Endothelial cell of umbilical vein (primary cell): ENCODE measurements at regions not wholly inside any gene's neighbourhood (a gene's known extent, or its start where the extent isn't known, plus 50 kb on each side); places are given as distances from the start of the nearest gene placed in this dataset.

ENCODE experiments used
- BruUV-seq: library from RNA; stranded (reverse); fragments of 400-500 nt; replicated peaks from 2 replicates; lab custom pipeline; 2021; lab: Mats Ljungman, UMichigan
- CTCF ChIA-PET: fragments of 300-600, 350-600 bp; sonication (Branson Sonifier 250); formaldehyde crosslinking; loops from one replicate; lab custom pipeline; 2021; ENCODE audit warnings: antibody characterized with exemption, inconsistent platforms; lab: Charles Lee
- POLR2A ChIA-PET: fragments of 300-600, 350-600 bp; sonication (Branson Sonifier 250); formaldehyde crosslinking; loops from one replicate; lab custom pipeline; 2021; ENCODE audit warnings: antibody characterized with exemption, inconsistent platforms; lab: Charles Lee
- DNase-seq: peaks from one replicate; pipeline ENCODE4 v3.0.0-alpha.2; 2011; ENCODE audit warnings: low read depth, low spot score
- FAIRE-seq: peaks from 2 replicates; lab custom pipeline; 2011; peaks lifted over from hg19 to GRCh38; lab: Jason Lieb, UNC
- H2AFZ ChIP-seq: 2 replicates; pipeline ENCODE4 v1.6.0; 2012; ENCODE audit warnings: low read depth, low read length, control low read depth, inconsistent platforms
- H3K27ac ChIP-seq: 2 replicates; pipeline ENCODE4 v1.5.1; 2011; ENCODE audit warnings: low read depth, mild to moderate bottlenecking, control low read depth, low read length, moderate library complexity; ENCODE audit not compliant: insufficient read depth
- H3K27me3 ChIP-seq, 2 experiments: 2 replicates each; pipeline versions ENCODE4 v1.6.0 to v1.6.1; 2011; ENCODE audit warnings: low read length in 2 of 2, mixed read lengths in 1 of 2; ENCODE audit not compliant: control insufficient read depth in 2 of 2, insufficient read depth in 2 of 2
- H3K36me3 ChIP-seq, 2 experiments: 2 replicates in 1 of 2; 3 replicates in 1 of 2; pipeline ENCODE4 v1.5.1; 2011; ENCODE audit warnings: low read length in 2 of 2, mild to moderate bottlenecking in 1 of 2, moderate library complexity in 1 of 2; ENCODE audit not compliant: control insufficient read depth in 2 of 2, insufficient read depth in 2 of 2; ENCODE audit errors: extremely low read depth in 1 of 2
- H3K4me1 ChIP-seq: 3 replicates; pipeline ENCODE4 v1.5.1; 2011; ENCODE audit warnings: mild to moderate bottlenecking, low read length; ENCODE audit not compliant: control insufficient read depth, insufficient read depth; ENCODE audit errors: extremely low read depth
- H3K4me2 ChIP-seq: 2 replicates; pipeline ENCODE4 v1.6.1; 2011; ENCODE audit warnings: low read length, control low read depth, mixed read lengths; ENCODE audit not compliant: insufficient read depth
- H3K4me3 ChIP-seq, 3 experiments: fragments of 200-600 bp in 1 of 3; sonication (generic), shearing (Covaris generic) in 1 of 3; replicated peaks in 1 of 3; 2 replicates each; pipeline ENCODE4 v1.5.1; 2011 to 2016; ENCODE audit warnings: control low read depth in 3 of 3, low read length in 3 of 3, mild to moderate bottlenecking in 2 of 3, inconsistent platforms in 1 of 3, low read depth in 1 of 3, moderate library complexity in 1 of 3; ENCODE audit not compliant: insufficient read depth in 1 of 3
- H3K79me2 ChIP-seq: 2 replicates; pipeline ENCODE4 v1.6.0; 2012; ENCODE audit warnings: low read length, inconsistent platforms; ENCODE audit not compliant: control insufficient read depth, insufficient read depth
- H3K9ac ChIP-seq: replicated peaks from 2 replicates; pipeline ENCODE3; 2011; ENCODE audit warnings: low read length, control low read depth; ENCODE audit not compliant: insufficient read depth; ENCODE audit errors: extremely low read depth
- H3K9me1 ChIP-seq: replicated peaks from 3 replicates; pipeline ENCODE4 v1.6.0; 2011; ENCODE audit warnings: mild to moderate bottlenecking, low read length; ENCODE audit not compliant: control insufficient read depth, insufficient read depth; ENCODE audit errors: extremely low read depth
- H3K9me3 ChIP-seq: replicated peaks from 2 replicates; pipeline ENCODE4 v1.5.1; 2012; ENCODE audit warnings: low read length, inconsistent platforms; ENCODE audit not compliant: control insufficient read depth, insufficient read depth
- H4K20me1 ChIP-seq: replicated peaks from 2 replicates; pipeline ENCODE3; 2011; ENCODE audit warnings: mild to moderate bottlenecking, low read length; ENCODE audit not compliant: control insufficient read depth, insufficient read depth; ENCODE audit errors: extremely low read depth
- CTCF ChIP-seq, 2 donors: IDR thresholded peaks; 1 replicate in 1 of 2; 2 replicates in 1 of 2; pipeline ENCODE4 v1.5.1; 2011; ENCODE audit warnings: low read length in 2 of 2, mild to moderate bottlenecking in 2 of 2, moderate library complexity in 2 of 2, control low read depth in 1 of 2, inconsistent platforms in 1 of 2, low read depth in 1 of 2; ENCODE audit not compliant: insufficient read depth in 1 of 2; ENCODE audit errors: extremely low read depth in 1 of 2
- EZH2 ChIP-seq: IDR thresholded peaks from 2 replicates; pipeline ENCODE4 v1.6.1; 2012; ENCODE audit warnings: borderline replicate concordance, low read depth, mild to moderate bottlenecking, moderate library complexity, low read length, inconsistent platforms; ENCODE audit not compliant: severe bottlenecking
- FOS ChIP-seq: IDR thresholded peaks from 2 replicates; pipeline ENCODE4 v1.6.1; 2011; ENCODE audit warnings: mild to moderate bottlenecking, low read length, moderate library complexity, borderline replicate concordance; ENCODE audit not compliant: insufficient read depth
- GATA2 ChIP-seq: IDR thresholded peaks from 2 replicates; pipeline ENCODE4 v1.7.0; 2011; ENCODE audit warnings: low read depth, mild to moderate bottlenecking, moderate library complexity, mixed read lengths, low read length; ENCODE audit not compliant: insufficient read length, insufficient read depth
- JUN ChIP-seq: IDR thresholded peaks from 2 replicates; pipeline ENCODE4 v1.6.1; 2011; ENCODE audit warnings: borderline replicate concordance, low read depth; ENCODE audit not compliant: insufficient read length, insufficient read depth
- MAX ChIP-seq: IDR thresholded peaks from 2 replicates; pipeline ENCODE4 v1.6.1; 2011; ENCODE audit not compliant: insufficient read depth, insufficient read length
- MYC ChIP-seq: IDR thresholded peaks from one replicate; pipeline ENCODE4 v1.6.1; 2011; ENCODE audit warnings: mild to moderate bottlenecking, low read depth, low read length
- POLR2A ChIP-seq: IDR thresholded peaks from 2 replicates; pipeline ENCODE4 v1.6.1; 2012; ENCODE audit warnings: low read depth, mild to moderate bottlenecking, control low read depth, low read length
- POLR2AphosphoS5 ChIP-seq: IDR thresholded peaks from 2 replicates; pipeline ENCODE4 v1.6.1; 2012; ENCODE audit warnings: low read depth, mild to moderate bottlenecking, control low read depth, low read length, moderate library complexity; ENCODE audit not compliant: insufficient read depth
- dilution Hi-C: fragments of 300-500 bp; cut with MboI; formaldehyde crosslinking; loops from one replicate; pipeline ENCODE4 v1.15.0; 2019; ENCODE audit warnings: low sequenced_read_pairs; ENCODE audit not compliant: extremely low pct_ligation_motif_present
- intact Hi-C: fragments of 100-400 bp; cut with micrococcal nuclease; formaldehyde crosslinking; loops from one replicate; pipeline ENCODE4 v1.10.0; 2022

- no TSS peak for BruUV-seq
Observed at GRCh38 chr12:84638811-84639368, 273.7 kb downstream of the SLC6A15 start.

More at GRCh38 chr12:84638811-84639368, 273.7 kb downstream of the SLC6A15 start:
- ChIA-PET POLR2A (no interaction called here), CTCF (no interaction called here)
- no peak overlapping the region for H3K27ac ChIP-seq
- no peak overlapping the region for H2AFZ ChIP-seq
- intact Hi-C loops = no loop called here
- no peaks in the 10 kb centered on the region for H3K9me1 ChIP-seq
- FAIRE-seq = no peak
- TF ChIP-seq POLR2AphosphoS5 (no peak), MAX (no peak), CTCF (IDR thresholded peaks at IDR 0.05; ENCODE audit: extremely low read depth in 1 of 2, insufficient read depth in 1 of 2, low read depth in 1 of 2, low read length in 2 of 2) (no peak), FOS (no peak), JUN (no peak), POLR2A (no peak), MYC (no peak), EZH2 (no peak), GATA2 (no peak)
- no peaks in the 10 kb centered on the region for H4K20me1 ChIP-seq
- H3K9me3 ChIP-seq = no peaks in the 10 kb centered on the region
- H3K4me3 ChIP-seq = no peak overlapping the region
- no peak overlapping the region for H3K4me2 ChIP-seq
- H3K36me3 ChIP-seq = no peaks in the 10 kb centered on the region
- no peaks in the 10 kb centered on the region for H3K4me1 ChIP-seq
- DNase-seq = no peak
- H3K27me3 ChIP-seq = no peaks in the 10 kb centered on the region
- H3K79me2 ChIP-seq = no peaks in the 10 kb centered on the region
- dilution Hi-C loops = no loop called here
- no peak overlapping the region for H3K9ac ChIP-seq
